ENCODE measurements at regions not wholly inside any gene's neighbourhood (a gene's known extent, or its start where the extent isn't known, plus 50 kb on each side); places are given as distances from the start of the nearest gene placed in this dataset.

GRCh38 chr5:132130918-132131715 is 57.5 kb downstream of the CSF2 start:
- peaks cover 0 to 6% of the 10 kb centered on the region in 2 donors for H3K9me3 Mint-ChIP-seq
- intact Hi-C loops (cut with micrococcal nuclease) = no loop called here
- H3K4me1 Mint-ChIP-seq = peaks cover 5 to 18% of the 10 kb centered on the region in 2 donors
- Histone ChIP-seq H3K36me3 (ENCODE audit: control insufficient read depth, insufficient read depth, low read length) (no peaks in the 10 kb centered on the region), H3K9me3 (ENCODE audit: control insufficient read depth, insufficient read depth, low read length) (no peaks in the 10 kb centered on the region), H3K27me3 (ENCODE audit: control insufficient read depth, insufficient read depth, low read length) (no peaks in the 10 kb centered on the region), H3K27ac (ENCODE audit: low read length) (no peak overlapping the region), H3K4me1 (ENCODE audit: control insufficient read depth, insufficient read depth, low read length) (no peaks in the 10 kb centered on the region), H3K4me3 (ENCODE audit: low read length) (no peak overlapping the region)
- WGBS (ENCODE audit: insufficient coverage) = 100% methylated on average over 2 of the region's 5 CpGs
- DNase-seq = no peak
- TF ChIP-seq CTCF (IDR thresholded peaks at IDR 0.05) = no peak
- H3K27ac Mint-ChIP-seq = no peak overlapping the region
- H3K4me3 Mint-ChIP-seq = no peak overlapping the region
- H3K27me3 Mint-ChIP-seq (ENCODE audit: low read depth in 2 of 2) = no peaks in the 10 kb centered on the region
- no peak for ATAC-seq
- H3K36me3 Mint-ChIP-seq = peaks cover 8% of the 10 kb centered on the region

GRCh38 chr5:132132138-132132537 is 58.5 kb downstream of the CSF2 start:
- 100% methylated on average over 1 of the region's 1 CpG for WGBS (ENCODE audit: insufficient coverage)
- H3K27ac Mint-ChIP-seq = no peak overlapping the region
- no peaks in the 10 kb centered on the region for H3K9me3 ChIP-seq (ENCODE audit: control insufficient read depth, insufficient read depth, low read length)
- no peaks in the 10 kb centered on the region for H3K4me1 ChIP-seq (ENCODE audit: control insufficient read depth, insufficient read depth, low read length)
- peaks cover 0 to 6% of the 10 kb centered on the region in 2 donors for H3K9me3 Mint-ChIP-seq
- no peak overlapping the region for H3K27ac ChIP-seq (ENCODE audit: low read length)
- intact Hi-C loops (cut with micrococcal nuclease) = no loop called here
- no peaks in the 10 kb centered on the region for H3K27me3 ChIP-seq (ENCODE audit: control insufficient read depth, insufficient read depth, low read length)
- no peaks in the 10 kb centered on the region for H3K36me3 ChIP-seq (ENCODE audit: control insufficient read depth, insufficient read depth, low read length)
- H3K36me3 Mint-ChIP-seq = peaks cover 8% of the 10 kb centered on the region
- H3K4me1 Mint-ChIP-seq = peaks cover 0 to 8% of the 10 kb centered on the region in 2 donors
- H3K4me3 Mint-ChIP-seq = no peak overlapping the region
- H3K27me3 Mint-ChIP-seq (ENCODE audit: low read depth in 2 of 2) = no peaks in the 10 kb centered on the region
- ATAC-seq = no peak
- no peak for TF ChIP-seq CTCF (IDR thresholded peaks at IDR 0.05)
- no peak for DNase-seq
- no peak overlapping the region for H3K4me3 ChIP-seq (ENCODE audit: low read length)

GRCh38 chr5:132134384-132134783 is 60.8 kb downstream of the CSF2 start:
- Histone ChIP-seq H3K4me1 (ENCODE audit: control insufficient read depth, insufficient read depth, low read length) (no peaks in the 10 kb centered on the region), H3K27ac (ENCODE audit: low read length) (no peak overlapping the region), H3K4me3 (ENCODE audit: low read length) (no peak overlapping the region), H3K9me3 (ENCODE audit: control insufficient read depth, insufficient read depth, low read length) (no peaks in the 10 kb centered on the region), H3K27me3 (ENCODE audit: control insufficient read depth, insufficient read depth, low read length) (no peaks in the 10 kb centered on the region), H3K36me3 (ENCODE audit: control insufficient read depth, insufficient read depth, low read length) (no peaks in the 10 kb centered on the region)
- WGBS (ENCODE audit: insufficient coverage) = 50% methylated on average over 5 of the region's 5 CpGs
- intact Hi-C loops (cut with micrococcal nuclease) = loop anchor here (1.0 to 2.0 kb wide), 2 partner anchors 32 to 69 kb away; no protein-coding TSS in a partner anchor
- H3K9me3 Mint-ChIP-seq = no peaks in the 10 kb centered on the region
- H3K36me3 Mint-ChIP-seq = no peaks in the 10 kb centered on the region
- H3K27ac Mint-ChIP-seq = no peak overlapping the region
- TF ChIP-seq CTCF (IDR thresholded peaks at IDR 0.05) = peak; percentile 42
- no peak overlapping the region for H3K4me3 Mint-ChIP-seq
- H3K27me3 Mint-ChIP-seq (ENCODE audit: low read depth in 2 of 2) = peaks cover 0 to under 1% of the 10 kb centered on the region in 2 donors
- no peaks in the 10 kb centered on the region for H3K4me1 Mint-ChIP-seq
- ATAC-seq (peak in 2 of 3 donors; percentile 38 to 48), DNase-seq (peak in 1 of 2 donors; percentile 55)

GRCh38 chr5:132136906-132137305 is 63.3 kb downstream of the CSF2 start:
- Histone ChIP-seq H3K4me1 (ENCODE audit: control insufficient read depth, insufficient read depth, low read length) (no peaks in the 10 kb centered on the region), H3K36me3 (ENCODE audit: control insufficient read depth, insufficient read depth, low read length) (no peaks in the 10 kb centered on the region), H3K27ac (ENCODE audit: low read length) (no peak overlapping the region), H3K9me3 (ENCODE audit: control insufficient read depth, insufficient read depth, low read length) (no peaks in the 10 kb centered on the region), H3K4me3 (ENCODE audit: low read length) (no peak overlapping the region), H3K27me3 (ENCODE audit: control insufficient read depth, insufficient read depth, low read length) (no peaks in the 10 kb centered on the region)
- H3K36me3 Mint-ChIP-seq = no peaks in the 10 kb centered on the region
- ATAC-seq = no peak
- intact Hi-C loops (cut with micrococcal nuclease) = no loop called here
- no peak overlapping the region for H3K27ac Mint-ChIP-seq
- H3K27me3 Mint-ChIP-seq (ENCODE audit: low read depth in 2 of 2) = peaks cover 0 to 8% of the 10 kb centered on the region in 2 donors
- H3K4me1 Mint-ChIP-seq = no peaks in the 10 kb centered on the region
- TF ChIP-seq CTCF (IDR thresholded peaks at IDR 0.05) = no peak
- H3K9me3 Mint-ChIP-seq = no peaks in the 10 kb centered on the region
- no peak overlapping the region for H3K4me3 Mint-ChIP-seq
- WGBS (ENCODE audit: insufficient coverage) = 100% methylated on average over 1 of the region's 2 CpGs
- DNase-seq = no peak

Measured in natural killer cell (primary cell).